Breast epithelium (tissue), 3 donors: ENCODE measurements at regions not wholly inside any gene's neighbourhood (a gene's known extent, or its start where the extent isn't known, plus 50 kb on each side); places are given as distances from the start of the nearest gene placed in this dataset.

ENCODE experiments used
- POLR2AphosphoS5 ChIP-seq, 3 donors: sonication (generic); formaldehyde crosslinking; IDR thresholded peaks; one replicate each; pipeline ENCODE4 v1.6.1; 2017; ENCODE audit warnings: antibody characterized with exemption in 3 of 3
- TF ChIP-seq, protein P1 (sequence below), 3 donors: fragments of 450-650 bp; IDR thresholded peaks; one replicate each; pipeline ENCODE4 v1.5.1; 2016 to 2017; ENCODE audit warnings: antibody characterized with exemption in 3 of 3, mild to moderate bottlenecking in 3 of 3, moderate library complexity in 3 of 3

- TF ChIP-seq, protein P1, sequence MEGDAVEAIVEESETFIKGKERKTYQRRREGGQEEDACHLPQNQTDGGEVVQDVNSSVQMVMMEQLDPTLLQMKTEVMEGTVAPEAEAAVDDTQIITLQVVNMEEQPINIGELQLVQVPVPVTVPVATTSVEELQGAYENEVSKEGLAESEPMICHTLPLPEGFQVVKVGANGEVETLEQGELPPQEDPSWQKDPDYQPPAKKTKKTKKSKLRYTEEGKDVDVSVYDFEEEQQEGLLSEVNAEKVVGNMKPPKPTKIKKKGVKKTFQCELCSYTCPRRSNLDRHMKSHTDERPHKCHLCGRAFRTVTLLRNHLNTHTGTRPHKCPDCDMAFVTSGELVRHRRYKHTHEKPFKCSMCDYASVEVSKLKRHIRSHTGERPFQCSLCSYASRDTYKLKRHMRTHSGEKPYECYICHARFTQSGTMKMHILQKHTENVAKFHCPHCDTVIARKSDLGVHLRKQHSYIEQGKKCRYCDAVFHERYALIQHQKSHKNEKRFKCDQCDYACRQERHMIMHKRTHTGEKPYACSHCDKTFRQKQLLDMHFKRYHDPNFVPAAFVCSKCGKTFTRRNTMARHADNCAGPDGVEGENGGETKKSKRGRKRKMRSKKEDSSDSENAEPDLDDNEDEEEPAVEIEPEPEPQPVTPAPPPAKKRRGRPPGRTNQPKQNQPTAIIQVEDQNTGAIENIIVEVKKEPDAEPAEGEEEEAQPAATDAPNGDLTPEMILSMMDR (IDR thresholded peaks at IDR 0.05) = no peak
- no peak for TF ChIP-seq POLR2AphosphoS5 (IDR thresholded peaks at IDR 0.05)
These were observed 50.7 kb upstream of the VPREB1 start for GRCh38 chr22:22193923-22194322.
